Stomach (tissue), 4 donors: ENCODE measurements at regions not wholly inside any gene's neighbourhood (a gene's known extent, or its start where the extent isn't known, plus 50 kb on each side); places are given as distances from the start of the nearest gene placed in this dataset.

Source experiments
- POLR2A ChIP-seq, 4 donors: fragments of 450-650 bp; IDR thresholded peaks; one replicate each; pipeline ENCODE4 v1.6.1; 2016; ENCODE audit warnings: antibody characterized with exemption in 4 of 4, control low read depth in 2 of 4, mild to moderate bottlenecking in 1 of 4, moderate library complexity in 1 of 4
- TF ChIP-seq, protein P1 (sequence below), 7 experiments: fragments of 450-650 bp in 4 of 7; fragments of 200-600 bp in 3 of 7; sonication (generic) in 3 of 7; IDR thresholded peaks; one replicate each; pipeline ENCODE4 v1.5.1; 2016 to 2019; ENCODE audit warnings: antibody characterized with exemption in 7 of 7, control low read depth in 2 of 7, mild to moderate bottlenecking in 1 of 7

DNA sequence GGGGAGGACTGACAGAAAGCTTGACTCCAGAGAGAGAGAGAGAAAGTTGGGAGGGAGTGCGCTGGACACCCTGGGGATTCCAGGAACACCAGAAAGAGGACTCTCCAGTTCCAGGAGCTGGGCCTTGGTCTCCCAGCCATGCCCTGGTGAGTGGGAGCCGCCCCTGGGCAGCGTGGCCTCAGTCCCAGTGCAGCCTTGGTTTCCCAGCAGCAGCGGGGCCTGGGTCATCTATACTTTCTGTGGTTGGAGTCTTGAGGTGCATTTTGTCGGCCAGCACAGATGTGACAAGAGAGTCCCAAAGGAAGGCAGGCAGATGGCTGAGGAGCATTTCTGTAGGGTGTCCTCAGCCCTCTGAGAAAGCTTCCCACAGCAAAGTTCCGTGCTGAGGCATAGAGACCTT lies 334.7 kb upstream of the ZNF32 start:
- TF ChIP-seq, protein P1, sequence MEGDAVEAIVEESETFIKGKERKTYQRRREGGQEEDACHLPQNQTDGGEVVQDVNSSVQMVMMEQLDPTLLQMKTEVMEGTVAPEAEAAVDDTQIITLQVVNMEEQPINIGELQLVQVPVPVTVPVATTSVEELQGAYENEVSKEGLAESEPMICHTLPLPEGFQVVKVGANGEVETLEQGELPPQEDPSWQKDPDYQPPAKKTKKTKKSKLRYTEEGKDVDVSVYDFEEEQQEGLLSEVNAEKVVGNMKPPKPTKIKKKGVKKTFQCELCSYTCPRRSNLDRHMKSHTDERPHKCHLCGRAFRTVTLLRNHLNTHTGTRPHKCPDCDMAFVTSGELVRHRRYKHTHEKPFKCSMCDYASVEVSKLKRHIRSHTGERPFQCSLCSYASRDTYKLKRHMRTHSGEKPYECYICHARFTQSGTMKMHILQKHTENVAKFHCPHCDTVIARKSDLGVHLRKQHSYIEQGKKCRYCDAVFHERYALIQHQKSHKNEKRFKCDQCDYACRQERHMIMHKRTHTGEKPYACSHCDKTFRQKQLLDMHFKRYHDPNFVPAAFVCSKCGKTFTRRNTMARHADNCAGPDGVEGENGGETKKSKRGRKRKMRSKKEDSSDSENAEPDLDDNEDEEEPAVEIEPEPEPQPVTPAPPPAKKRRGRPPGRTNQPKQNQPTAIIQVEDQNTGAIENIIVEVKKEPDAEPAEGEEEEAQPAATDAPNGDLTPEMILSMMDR (IDR thresholded peaks at IDR 0.05), result no peak
- no peak for TF ChIP-seq POLR2A (IDR thresholded peaks at IDR 0.05)
